Mesothelial cell of epicardium (in vitro differentiated cells): ENCODE measurements at regions not wholly inside any gene's neighbourhood (a gene's known extent, or its start where the extent isn't known, plus 50 kb on each side); places are given as distances from the start of the nearest gene placed in this dataset.

Experiments
- DNase-seq, 2 experiments: peaks; one replicate each; pipeline ENCODE4 v3.0.0; 2021; ENCODE audit warnings: low spot score in 2 of 2; ENCODE audit not compliant: unreplicated experiment in 2 of 2
- H3K27ac Mint-ChIP-seq: 2 replicates; pipeline ENCODE4 v1.8.0; 2021; ENCODE audit warnings: mixed read lengths
- H3K27me3 Mint-ChIP-seq: 2 replicates; pipeline ENCODE4 v1.8.0; 2021; ENCODE audit warnings: low read depth, mixed read lengths
- H3K36me3 Mint-ChIP-seq: 2 replicates; pipeline ENCODE4 v1.8.0; 2021; ENCODE audit warnings: mixed read lengths
- H3K4me1 Mint-ChIP-seq: 2 replicates; pipeline ENCODE4 v1.8.0; 2021; ENCODE audit warnings: mixed read lengths
- H3K4me3 Mint-ChIP-seq: 2 replicates; pipeline ENCODE4 v1.8.0; 2021; ENCODE audit warnings: mild to moderate bottlenecking, moderate library complexity, mixed read lengths
- H3K9me3 Mint-ChIP-seq: 2 replicates; pipeline ENCODE4 v1.8.0; 2021; ENCODE audit warnings: mixed read lengths
- TF ChIP-seq, protein P1 (sequence below): fragments of 200-600 bp; sonication (generic); IDR thresholded peaks from one replicate; pipeline ENCODE4 v1.5.0; 2021; ENCODE audit warnings: antibody characterized with exemption; ENCODE audit not compliant: unreplicated experiment

DNA sequence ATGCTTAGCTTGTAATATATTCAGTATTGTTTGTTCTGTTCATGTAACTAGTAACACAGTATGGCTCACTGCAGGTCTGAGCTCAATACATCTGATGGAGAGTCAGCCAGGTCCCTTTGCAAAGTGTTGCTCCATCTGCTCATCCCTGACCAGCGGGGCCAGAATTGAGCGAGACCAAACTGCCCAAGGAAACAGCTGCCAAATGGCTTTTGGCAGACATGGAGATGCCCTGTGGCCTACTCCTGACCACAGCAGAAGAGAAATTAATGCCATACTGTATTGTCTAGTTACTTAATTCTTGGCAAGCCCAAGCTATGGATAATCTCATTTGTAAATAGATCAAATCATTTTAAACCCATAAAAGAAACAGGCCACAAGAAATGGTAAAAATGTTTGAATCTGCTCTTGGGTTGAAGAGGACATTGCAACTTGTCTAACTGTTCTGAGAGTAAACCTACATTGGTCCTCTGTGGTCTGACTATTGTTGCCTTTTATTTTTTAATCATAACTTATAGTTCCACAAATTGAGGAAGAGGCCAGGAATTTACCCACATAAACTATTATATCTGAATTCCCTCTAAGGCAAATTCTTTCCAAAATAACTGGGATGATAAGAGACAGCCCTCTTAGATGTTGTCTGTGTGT, 209.5 kb downstream of the EBLN2 start:
- no peaks in the 10 kb centered on the region for H3K36me3 Mint-ChIP-seq
- no peaks in the 10 kb centered on the region for H3K4me1 Mint-ChIP-seq
- TF ChIP-seq, protein P1, sequence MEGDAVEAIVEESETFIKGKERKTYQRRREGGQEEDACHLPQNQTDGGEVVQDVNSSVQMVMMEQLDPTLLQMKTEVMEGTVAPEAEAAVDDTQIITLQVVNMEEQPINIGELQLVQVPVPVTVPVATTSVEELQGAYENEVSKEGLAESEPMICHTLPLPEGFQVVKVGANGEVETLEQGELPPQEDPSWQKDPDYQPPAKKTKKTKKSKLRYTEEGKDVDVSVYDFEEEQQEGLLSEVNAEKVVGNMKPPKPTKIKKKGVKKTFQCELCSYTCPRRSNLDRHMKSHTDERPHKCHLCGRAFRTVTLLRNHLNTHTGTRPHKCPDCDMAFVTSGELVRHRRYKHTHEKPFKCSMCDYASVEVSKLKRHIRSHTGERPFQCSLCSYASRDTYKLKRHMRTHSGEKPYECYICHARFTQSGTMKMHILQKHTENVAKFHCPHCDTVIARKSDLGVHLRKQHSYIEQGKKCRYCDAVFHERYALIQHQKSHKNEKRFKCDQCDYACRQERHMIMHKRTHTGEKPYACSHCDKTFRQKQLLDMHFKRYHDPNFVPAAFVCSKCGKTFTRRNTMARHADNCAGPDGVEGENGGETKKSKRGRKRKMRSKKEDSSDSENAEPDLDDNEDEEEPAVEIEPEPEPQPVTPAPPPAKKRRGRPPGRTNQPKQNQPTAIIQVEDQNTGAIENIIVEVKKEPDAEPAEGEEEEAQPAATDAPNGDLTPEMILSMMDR, result no peak
- no peak overlapping the region for H3K4me3 Mint-ChIP-seq
- no peak for DNase-seq
- H3K9me3 Mint-ChIP-seq, result peaks cover 4% of the 10 kb centered on the region
- H3K27me3 Mint-ChIP-seq, result no peaks in the 10 kb centered on the region
- H3K27ac Mint-ChIP-seq, result no peak overlapping the region

GRCh38 chr3:73273341-73273740, 211.9 kb downstream of the EBLN2 start:
- TF ChIP-seq, protein P1, result no peak
- H3K27ac Mint-ChIP-seq, result no peak overlapping the region
- no peaks in the 10 kb centered on the region for H3K36me3 Mint-ChIP-seq
- no peak overlapping the region for H3K4me3 Mint-ChIP-seq
- no peak for DNase-seq
- H3K4me1 Mint-ChIP-seq, result peaks cover 4% of the 10 kb centered on the region
- H3K9me3 Mint-ChIP-seq, result no peaks in the 10 kb centered on the region
- H3K27me3 Mint-ChIP-seq, result peaks cover 1% of the 10 kb centered on the region

DNA sequence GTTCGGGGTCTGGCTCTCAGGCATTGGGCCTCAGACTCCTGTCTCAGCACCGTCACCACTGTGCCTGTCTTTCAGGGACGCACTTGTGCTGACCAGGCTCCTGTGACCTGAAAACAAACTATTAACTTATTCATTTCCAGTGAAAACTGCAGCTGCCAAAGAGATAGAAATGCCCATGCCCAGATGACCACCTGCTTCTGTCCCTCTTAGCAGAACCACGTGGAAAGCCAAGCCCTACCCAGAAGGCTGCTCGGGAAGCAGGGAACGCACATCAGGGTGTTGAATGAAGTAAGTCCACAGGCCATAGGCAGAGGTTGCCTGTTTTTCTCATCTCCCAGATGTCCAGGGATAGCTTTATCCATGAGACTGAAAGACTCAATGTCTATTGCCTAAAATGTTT, 219.3 kb downstream of the EBLN2 start:
- H3K27ac Mint-ChIP-seq, result no peak overlapping the region
- no peak for DNase-seq
- H3K27me3 Mint-ChIP-seq, result peaks cover 8% of the 10 kb centered on the region
- H3K4me3 Mint-ChIP-seq, result no peak overlapping the region
- TF ChIP-seq, protein P1, result no peak
- H3K36me3 Mint-ChIP-seq, result no peaks in the 10 kb centered on the region
- peaks cover 4% of the 10 kb centered on the region for H3K4me1 Mint-ChIP-seq
- H3K9me3 Mint-ChIP-seq, result no peaks in the 10 kb centered on the region

DNA sequence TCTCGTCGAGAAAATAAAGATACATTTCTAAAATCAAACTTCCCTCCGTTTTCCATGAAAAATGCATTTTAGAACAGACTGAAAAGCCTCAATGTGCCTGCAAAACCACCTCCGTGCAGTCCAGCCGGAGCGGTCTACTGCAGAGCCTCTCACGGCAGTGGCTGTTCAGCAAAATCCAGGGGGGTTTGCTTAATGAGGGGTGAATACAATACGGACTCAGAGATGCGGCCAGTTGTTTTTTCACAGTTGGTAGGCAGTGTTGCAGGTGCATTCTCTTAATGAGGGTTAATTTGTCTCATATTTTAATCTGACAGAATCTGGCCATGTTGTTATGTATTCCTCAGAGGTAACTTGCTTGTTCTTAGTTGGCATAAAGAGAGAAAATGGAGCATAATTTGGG, 223.0 kb downstream of the EBLN2 start:
- no peak overlapping the region for H3K27ac Mint-ChIP-seq
- H3K4me1 Mint-ChIP-seq, result no peaks in the 10 kb centered on the region
- no peaks in the 10 kb centered on the region for H3K36me3 Mint-ChIP-seq
- H3K4me3 Mint-ChIP-seq, result no peak overlapping the region
- TF ChIP-seq, protein P1, result no peak
- DNase-seq, result no peak
- H3K27me3 Mint-ChIP-seq, result peaks cover 11% of the 10 kb centered on the region
- no peaks in the 10 kb centered on the region for H3K9me3 Mint-ChIP-seq

GRCh38 chr3:73291541-73291940, 230.1 kb downstream of the EBLN2 start:
- Mint-ChIP-seq H3K27me3 (peaks cover 7% of the 10 kb centered on the region), H3K27ac (peak overlapping the region; percentile 23), H3K4me3 (no peak overlapping the region), H3K4me1 (peaks cover 38% of the 10 kb centered on the region), H3K36me3 (no peaks in the 10 kb centered on the region), H3K9me3 (no peaks in the 10 kb centered on the region)
- TF ChIP-seq, protein P1, result no peak
- DNase-seq, result no peak

DNA sequence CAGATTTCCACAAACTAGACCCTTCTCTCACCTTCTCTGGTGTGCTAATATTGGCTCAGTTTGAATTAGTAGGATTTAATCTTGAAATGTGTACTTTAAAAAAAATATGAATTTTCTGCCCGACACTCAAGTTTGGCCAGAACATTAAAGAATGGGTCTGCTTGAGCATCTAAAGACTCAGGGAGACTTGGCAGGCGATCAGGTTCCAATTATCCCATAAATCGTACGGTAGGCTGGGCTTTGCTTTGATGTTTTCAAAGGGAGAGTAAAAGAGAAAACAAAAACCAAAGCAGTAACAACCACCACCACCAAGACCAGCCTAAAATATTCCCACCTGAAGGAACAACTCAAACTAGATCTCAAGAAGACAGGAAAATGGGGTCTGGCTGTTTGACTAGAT, 230.8 kb downstream of the EBLN2 start:
- Mint-ChIP-seq H3K4me1 (peaks cover 38% of the 10 kb centered on the region), H3K9me3 (no peaks in the 10 kb centered on the region), H3K4me3 (no peak overlapping the region), H3K36me3 (no peaks in the 10 kb centered on the region), H3K27me3 (peaks cover 3% of the 10 kb centered on the region), H3K27ac (peak overlapping the region; percentile 37)
- DNase-seq, result peak; percentile 28 to 47
- TF ChIP-seq, protein P1, result no peak
